Keratinocyte (primary cell): ENCODE measurements at regions not wholly inside any gene's neighbourhood (a gene's known extent, or its start where the extent isn't known, plus 50 kb on each side); places are given as distances from the start of the nearest gene placed in this dataset.

Source experiments
- CTCF ChIP-seq, 3 experiments: IDR thresholded peaks in 1 of 3; conservative IDR thresholded peaks in 1 of 3; optimal IDR thresholded peaks in 1 of 3; 2 replicates in 2 of 3; 3 replicates in 1 of 3; pipeline versions ENCODE3 to v1.5.1; 2011; ENCODE audit warnings: low read length in 3 of 3, mild to moderate bottlenecking in 3 of 3, moderate library complexity in 2 of 3, control low read depth in 1 of 3, inconsistent platforms in 1 of 3; ENCODE audit not compliant: insufficient read depth in 2 of 3; ENCODE audit errors: extremely low read depth in 1 of 3
- EZH2 ChIP-seq: IDR thresholded peaks from one replicate; pipeline ENCODE4 v1.6.1; 2012; ENCODE audit warnings: inconsistent platforms, mild to moderate bottlenecking, low read length, moderate library complexity

GRCh38 chr14:97275276-97275675, 478.1 kb downstream of the VRK1 start:
- TF ChIP-seq CTCF (optimal IDR thresholded peaks at IDR 0.05 in 1 of 3, IDR thresholded peaks at IDR 0.05 in 1 of 3, conservative IDR thresholded peaks at IDR 0.05 in 1 of 3; ENCODE audit: extremely low read depth in 1 of 3, insufficient read depth in 2 of 3, low read length in 3 of 3) (no peak), EZH2 (no peak)
